ENCODE measurements at regions not wholly inside any gene's neighbourhood (a gene's known extent, or its start where the extent isn't known, plus 50 kb on each side); places are given as distances from the start of the nearest gene placed in this dataset.

DNA sequence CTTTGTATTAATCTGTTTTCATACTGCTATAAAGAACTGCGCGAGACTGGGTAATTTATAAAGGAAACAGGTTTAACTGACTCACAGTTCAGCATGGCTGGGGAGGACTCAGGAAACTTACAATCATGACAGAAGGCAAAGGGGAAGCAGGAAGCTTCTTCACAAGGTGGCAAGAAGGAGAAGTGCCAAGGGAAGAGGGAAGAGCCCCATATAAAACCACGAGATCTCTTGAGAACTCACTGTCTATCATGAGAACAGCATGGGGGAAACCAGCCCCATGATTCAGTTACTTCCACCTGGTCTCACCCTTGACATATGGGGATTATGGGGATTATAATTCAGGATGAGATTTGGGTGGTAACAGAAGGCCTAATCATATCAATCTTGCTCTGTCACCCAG, 60.9 kb upstream of the CHD1 start:
- no peaks in the 10 kb centered on the region for H3K36me3 ChIP-seq
- no peak for TF ChIP-seq CTCF (IDR thresholded peaks at IDR 0.05; ENCODE audit: low read depth, low read length)
- H3K9me3 ChIP-seq (ENCODE audit: severe bottlenecking) = no peaks in the 10 kb centered on the region
- no peak overlapping the region for H3K4me3 ChIP-seq (ENCODE audit: low read depth, low read length)
- peak overlapping the region; percentile 65 for H3K27ac ChIP-seq
- no peak for DNase-seq
- no peaks in the 10 kb centered on the region for H3K27me3 ChIP-seq (ENCODE audit: insufficient read depth, low read depth, severe bottlenecking)

DNA sequence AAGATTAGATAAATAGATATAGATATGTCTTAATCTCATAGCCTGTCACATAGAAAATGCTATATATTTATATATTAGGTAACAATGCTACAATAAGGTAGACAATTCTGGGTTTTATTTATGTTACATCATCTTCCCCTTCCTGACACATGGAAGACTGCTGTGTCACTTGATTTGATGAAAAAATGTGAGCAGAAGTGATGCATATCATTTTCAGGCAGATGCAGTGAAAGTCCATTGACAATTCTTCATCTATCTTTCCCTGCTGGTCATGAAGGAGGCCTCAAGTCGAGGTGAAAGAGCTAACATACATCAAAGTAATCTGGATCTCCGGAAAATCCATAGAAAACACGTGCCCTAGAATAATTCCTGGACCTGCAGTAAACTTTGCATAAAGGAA, 57.8 kb upstream of the CHD1 start:
- no peak overlapping the region for H3K4me3 ChIP-seq (ENCODE audit: low read depth, low read length)
- no peaks in the 10 kb centered on the region for H3K36me3 ChIP-seq
- H3K27me3 ChIP-seq (ENCODE audit: insufficient read depth, low read depth, severe bottlenecking) = no peaks in the 10 kb centered on the region
- TF ChIP-seq CTCF (IDR thresholded peaks at IDR 0.05; ENCODE audit: low read depth, low read length) = no peak
- H3K27ac ChIP-seq = no peak overlapping the region
- no peaks in the 10 kb centered on the region for H3K9me3 ChIP-seq (ENCODE audit: severe bottlenecking)
- no peak for DNase-seq

GRCh38 chr5:98982880-98983279, 54.1 kb upstream of the CHD1 start:
- no peaks in the 10 kb centered on the region for H3K9me3 ChIP-seq (ENCODE audit: severe bottlenecking)
- H3K27me3 ChIP-seq (ENCODE audit: insufficient read depth, low read depth, severe bottlenecking) = no peaks in the 10 kb centered on the region
- TF ChIP-seq CTCF (IDR thresholded peaks at IDR 0.05; ENCODE audit: low read depth, low read length) = no peak
- H3K27ac ChIP-seq = peak overlapping the region; percentile 58
- H3K4me3 ChIP-seq (ENCODE audit: low read depth, low read length) = no peak overlapping the region
- no peaks in the 10 kb centered on the region for H3K36me3 ChIP-seq
- peak; percentile 37 for DNase-seq

Data from WERI-Rb-1 (cell line).